ENCODE measurements at regions not wholly inside any gene's neighbourhood (a gene's known extent, or its start where the extent isn't known, plus 50 kb on each side); places are given as distances from the start of the nearest gene placed in this dataset.

GRCh38 chr5:125177340-125177739, 430.9 kb upstream of the ZNF608 start:
- Histone ChIP-seq H3K9me3 (ENCODE audit: insufficient read depth, low read length) (no peaks in the 10 kb centered on the region), H3K27me3 (ENCODE audit: insufficient read depth, insufficient read length) (no peaks in the 10 kb centered on the region), H3K9ac (ENCODE audit: insufficient read length, low read depth) (no peak overlapping the region), H3K4me3 (ENCODE audit: insufficient read length, low read depth) (no peak overlapping the region), H3K36me3 (ENCODE audit: insufficient read depth, insufficient read length, low read length) (no peaks in the 10 kb centered on the region), H3K4me1 (ENCODE audit: insufficient read depth, insufficient read length) (no peaks in the 10 kb centered on the region)
- DNase-seq (ENCODE audit: low read depth, low spot score) = no peak
- no peak for TF ChIP-seq SUZ12 (IDR thresholded peaks at IDR 0.05; ENCODE audit: extremely low read depth, insufficient read depth, insufficient read length)
- TF ChIP-seq YY1 (IDR thresholded peaks at IDR 0.05; ENCODE audit: insufficient read depth, insufficient read length) = no peak
- TF ChIP-seq ZNF274 (IDR thresholded peaks at IDR 0.05; ENCODE audit: low read depth, low read length) = no peak

- no peak for DNase-seq (ENCODE audit: low read depth, low spot score)
- no peak overlapping the region for H3K9ac ChIP-seq (ENCODE audit: insufficient read length, low read depth)
- H3K4me1 ChIP-seq (ENCODE audit: insufficient read depth, insufficient read length) = no peaks in the 10 kb centered on the region
- no peaks in the 10 kb centered on the region for H3K27me3 ChIP-seq (ENCODE audit: insufficient read depth, insufficient read length)
- H3K4me3 ChIP-seq (ENCODE audit: insufficient read length, low read depth) = no peak overlapping the region
- no peaks in the 10 kb centered on the region for H3K9me3 ChIP-seq (ENCODE audit: insufficient read depth, low read length)
- TF ChIP-seq YY1 (IDR thresholded peaks at IDR 0.05; ENCODE audit: insufficient read depth, insufficient read length) = no peak
- TF ChIP-seq ZNF274 (IDR thresholded peaks at IDR 0.05; ENCODE audit: low read depth, low read length) = no peak
- no peak for TF ChIP-seq SUZ12 (IDR thresholded peaks at IDR 0.05; ENCODE audit: extremely low read depth, insufficient read depth, insufficient read length)
- no peaks in the 10 kb centered on the region for H3K36me3 ChIP-seq (ENCODE audit: insufficient read depth, insufficient read length, low read length)
These were observed 433.2 kb upstream of the ZNF608 start for GRCh38 chr5:125179612-125180011.

- H3K4me1 ChIP-seq (ENCODE audit: insufficient read depth, insufficient read length) = no peaks in the 10 kb centered on the region
- no peaks in the 10 kb centered on the region for H3K9me3 ChIP-seq (ENCODE audit: insufficient read depth, low read length)
- no peaks in the 10 kb centered on the region for H3K27me3 ChIP-seq (ENCODE audit: insufficient read depth, insufficient read length)
- no peak overlapping the region for H3K4me3 ChIP-seq (ENCODE audit: insufficient read length, low read depth)
- no peak for DNase-seq (ENCODE audit: low read depth, low spot score)
- no peaks in the 10 kb centered on the region for H3K36me3 ChIP-seq (ENCODE audit: insufficient read depth, insufficient read length, low read length)
- TF ChIP-seq SUZ12 (IDR thresholded peaks at IDR 0.05; ENCODE audit: extremely low read depth, insufficient read depth, insufficient read length) = no peak
- TF ChIP-seq YY1 (IDR thresholded peaks at IDR 0.05; ENCODE audit: insufficient read depth, insufficient read length) = no peak
- no peak for TF ChIP-seq ZNF274 (IDR thresholded peaks at IDR 0.05; ENCODE audit: low read depth, low read length)
- no peak overlapping the region for H3K9ac ChIP-seq (ENCODE audit: insufficient read length, low read depth)
These were observed 433.9 kb upstream of the ZNF608 start for GRCh38 chr5:125180231-125180829.

GRCh38 chr5:125181159-125181558, 434.7 kb upstream of the ZNF608 start:
- H3K4me1 ChIP-seq (ENCODE audit: insufficient read depth, insufficient read length) = no peaks in the 10 kb centered on the region
- TF ChIP-seq YY1 (IDR thresholded peaks at IDR 0.05; ENCODE audit: insufficient read depth, insufficient read length) = no peak
- TF ChIP-seq SUZ12 (IDR thresholded peaks at IDR 0.05; ENCODE audit: extremely low read depth, insufficient read depth, insufficient read length) = no peak
- TF ChIP-seq ZNF274 (IDR thresholded peaks at IDR 0.05; ENCODE audit: low read depth, low read length) = no peak
- no peaks in the 10 kb centered on the region for H3K9me3 ChIP-seq (ENCODE audit: insufficient read depth, low read length)
- H3K9ac ChIP-seq (ENCODE audit: insufficient read length, low read depth) = no peak overlapping the region
- H3K27me3 ChIP-seq (ENCODE audit: insufficient read depth, insufficient read length) = no peaks in the 10 kb centered on the region
- H3K36me3 ChIP-seq (ENCODE audit: insufficient read depth, insufficient read length, low read length) = no peaks in the 10 kb centered on the region
- no peak overlapping the region for H3K4me3 ChIP-seq (ENCODE audit: insufficient read length, low read depth)
- no peak for DNase-seq (ENCODE audit: low read depth, low spot score)

DNA sequence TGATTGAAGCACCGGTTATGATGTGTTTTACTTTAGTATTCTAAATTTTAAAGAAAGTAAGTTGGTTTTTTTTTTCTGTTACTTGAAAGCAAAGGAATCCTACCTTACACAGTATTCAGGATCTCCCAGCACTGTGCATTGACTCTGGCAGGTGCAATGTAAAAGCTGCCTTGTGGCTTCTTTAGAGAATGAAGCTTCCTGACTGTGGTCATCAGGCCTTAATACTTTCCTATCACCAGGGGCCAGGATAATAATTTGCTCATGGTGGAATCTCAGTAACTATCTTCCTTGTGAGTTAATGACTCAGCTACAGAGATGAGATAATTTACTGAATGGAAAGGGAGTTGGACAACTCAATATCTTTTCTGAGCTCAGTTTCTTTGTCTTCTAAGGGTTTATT, 435.5 kb upstream of the ZNF608 start:
- no peak overlapping the region for H3K9ac ChIP-seq (ENCODE audit: insufficient read length, low read depth)
- H3K9me3 ChIP-seq (ENCODE audit: insufficient read depth, low read length) = no peaks in the 10 kb centered on the region
- DNase-seq (ENCODE audit: low read depth, low spot score) = no peak
- H3K4me3 ChIP-seq (ENCODE audit: insufficient read length, low read depth) = no peak overlapping the region
- TF ChIP-seq SUZ12 (IDR thresholded peaks at IDR 0.05; ENCODE audit: extremely low read depth, insufficient read depth, insufficient read length) (no peak), ZNF274 (IDR thresholded peaks at IDR 0.05; ENCODE audit: low read depth, low read length) (no peak)
- H3K27me3 ChIP-seq (ENCODE audit: insufficient read depth, insufficient read length) = no peaks in the 10 kb centered on the region
- no peaks in the 10 kb centered on the region for H3K36me3 ChIP-seq (ENCODE audit: insufficient read depth, insufficient read length, low read length)
- no peaks in the 10 kb centered on the region for H3K4me1 ChIP-seq (ENCODE audit: insufficient read depth, insufficient read length)

- H3K27me3 ChIP-seq (ENCODE audit: insufficient read depth, insufficient read length) = no peaks in the 10 kb centered on the region
- no peaks in the 10 kb centered on the region for H3K9me3 ChIP-seq (ENCODE audit: insufficient read depth, low read length)
- no peaks in the 10 kb centered on the region for H3K4me1 ChIP-seq (ENCODE audit: insufficient read depth, insufficient read length)
- no peak for DNase-seq (ENCODE audit: low read depth, low spot score)
- no peak overlapping the region for H3K4me3 ChIP-seq (ENCODE audit: insufficient read length, low read depth)
- H3K9ac ChIP-seq (ENCODE audit: insufficient read length, low read depth) = no peak overlapping the region
- TF ChIP-seq YY1 (IDR thresholded peaks at IDR 0.05; ENCODE audit: insufficient read depth, insufficient read length) (no peak), ZNF274 (IDR thresholded peaks at IDR 0.05; ENCODE audit: low read depth, low read length) (no peak), SUZ12 (IDR thresholded peaks at IDR 0.05; ENCODE audit: extremely low read depth, insufficient read depth, insufficient read length) (no peak)
- no peaks in the 10 kb centered on the region for H3K36me3 ChIP-seq (ENCODE audit: insufficient read depth, insufficient read length, low read length)
These were observed 439.3 kb upstream of the ZNF608 start for GRCh38 chr5:125185740-125186139.

GRCh38 chr5:125186911-125187375, 440.5 kb upstream of the ZNF608 start:
- Histone ChIP-seq H3K27me3 (ENCODE audit: insufficient read depth, insufficient read length) (no peaks in the 10 kb centered on the region), H3K4me3 (ENCODE audit: insufficient read length, low read depth) (no peak overlapping the region), H3K36me3 (ENCODE audit: insufficient read depth, insufficient read length, low read length) (no peaks in the 10 kb centered on the region), H3K9me3 (ENCODE audit: insufficient read depth, low read length) (no peaks in the 10 kb centered on the region), H3K9ac (ENCODE audit: insufficient read length, low read depth) (no peak overlapping the region), H3K4me1 (ENCODE audit: insufficient read depth, insufficient read length) (no peaks in the 10 kb centered on the region)
- TF ChIP-seq YY1 (IDR thresholded peaks at IDR 0.05; ENCODE audit: insufficient read depth, insufficient read length) = no peak
- DNase-seq (ENCODE audit: low read depth, low spot score) = no peak
